GM12878 (cell line): ENCODE measurements at regions not wholly inside any gene's neighbourhood (a gene's known extent, or its start where the extent isn't known, plus 50 kb on each side); places are given as distances from the start of the nearest gene placed in this dataset.

Source experiments
- ATAC-seq: fragments of 200-7000 bp; cut with Tn5 transposase; 3 replicates; pipeline ENCODE4 v1.9.1; 2020; ENCODE audit warnings: mild to moderate bottlenecking, moderate library complexity
- BruUV-seq: library from RNA; stranded (reverse); fragments of 400-500 nt; replicated peaks from 2 replicates; lab custom pipeline; 2021; lab: Mats Ljungman, UMichigan
- CTCF ChIA-PET: fragments of 300-600 bp; sonication (Branson Sonifier 250); formaldehyde crosslinking; extraction: SDS; loops from one replicate; lab custom pipeline; 2021; ENCODE audit warnings: inconsistent platforms; lab: Yijun Ruan, JAX
- POLR2A ChIA-PET: fragments of 350-600 bp; formaldehyde crosslinking; extraction: SDS; loops from one replicate; lab custom pipeline; 2021; ENCODE audit warnings: inconsistent platforms; lab: Charles Lee
- RAD21 ChIA-PET: fragments of 300-600 bp; sonication (Branson Sonifier 250); formaldehyde crosslinking; loops from one replicate; lab custom pipeline; 2023; ENCODE audit warnings: antibody characterized with exemption; ENCODE audit not compliant: unreplicated experiment; lab: Charles Lee
- SMC1A ChIA-PET: fragments of 300-600 bp; sonication (Branson Sonifier 250); formaldehyde crosslinking; loops from one replicate; lab custom pipeline; 2023; ENCODE audit not compliant: unreplicated experiment, uncharacterized antibody; lab: Charles Lee
- DNase-seq: peaks from one replicate; pipeline ENCODE4 v3.0.0-alpha.2; 2011; ENCODE audit warnings: low read depth, low spot score
- FAIRE-seq: peaks from 3 replicates; lab custom pipeline; 2011; peaks lifted over from hg19 to GRCh38; lab: Jason Lieb, UNC
- H2AFZ ChIP-seq: 2 replicates; pipeline ENCODE4 v1.6.0; 2011; ENCODE audit warnings: low read depth, low read length, control low read depth; ENCODE audit not compliant: control insufficient read depth
- H3K27ac ChIP-seq: 2 replicates; pipeline ENCODE4 v1.5.1; 2011; ENCODE audit warnings: control low read depth; ENCODE audit not compliant: control insufficient read depth, insufficient read depth
- H3K27me3 ChIP-seq, 2 experiments: replicated peaks in 1 of 2; 2 replicates each; pipeline versions ENCODE4 v1.6.0 to v1.6.1; 2011; ENCODE audit warnings: low read length in 1 of 2; ENCODE audit not compliant: control insufficient read depth in 2 of 2, insufficient read depth in 2 of 2
- H3K36me3 ChIP-seq, 2 experiments: 2 replicates each; pipeline ENCODE4 v1.5.1; 2011; ENCODE audit warnings: low read length in 1 of 2; ENCODE audit not compliant: control insufficient read depth in 2 of 2, insufficient read depth in 2 of 2
- H3K4me1 ChIP-seq: 2 replicates; pipeline ENCODE4 v1.6.1; 2011; ENCODE audit warnings: mild to moderate bottlenecking, low read length, moderate library complexity, mixed read lengths; ENCODE audit not compliant: control insufficient read depth, insufficient read depth
- H3K4me2 ChIP-seq: 2 replicates; pipeline ENCODE4 v1.6.0; 2011; ENCODE audit warnings: control low read depth; ENCODE audit not compliant: control insufficient read depth, insufficient read depth
- H3K4me3 ChIP-seq: fragments of 200-600 bp; sonication (generic); 2 replicates; pipeline ENCODE4 v1.5.1; 2016
- H3K79me2 ChIP-seq: 2 replicates; pipeline ENCODE4 v1.6.0; 2011; ENCODE audit warnings: low read length; ENCODE audit not compliant: control insufficient read depth, insufficient read depth
- H3K9ac ChIP-seq: 2 replicates; pipeline ENCODE4 v1.8.0; 2011; ENCODE audit warnings: low read length, control low read depth, mixed read lengths; ENCODE audit not compliant: control insufficient read depth, insufficient read depth
- H3K9me3 ChIP-seq: replicated peaks from 3 replicates; pipeline ENCODE4 v1.5.1; 2011; ENCODE audit warnings: mild to moderate bottlenecking, low read length; ENCODE audit not compliant: control insufficient read depth, insufficient read depth
- H4K20me1 ChIP-seq: 2 replicates; pipeline ENCODE4 v1.6.0; 2011; ENCODE audit not compliant: control insufficient read depth, insufficient read depth
- CEBPB ChIP-seq, 2 experiments: fragments of 150-350 bp in 1 of 2; IDR thresholded peaks; 2 replicates each; pipeline ENCODE4 v1.6.1; 2012 to 2014; ENCODE audit warnings: low read depth in 2 of 2, low read length in 2 of 2, borderline replicate concordance in 1 of 2, inconsistent platforms in 1 of 2
- GATAD2B ChIP-seq: fragments of 450-650 bp; conservative IDR thresholded peaks from 2 replicates; pipeline ENCODE4 v1.6.1; 2017; ENCODE audit warnings: low read depth, mild to moderate bottlenecking, moderate library complexity
- IKZF1 ChIP-seq: fragments of 450-650 bp; conservative IDR thresholded peaks from 2 replicates; pipeline ENCODE4 v1.6.1; 2017; ENCODE audit warnings: antibody characterized with exemption, mild to moderate bottlenecking
- NFXL1 ChIP-seq: fragments of 450-650 bp; IDR thresholded peaks from 2 replicates; pipeline ENCODE4 v1.6.1; 2017; ENCODE audit warnings: antibody characterized with exemption, mild to moderate bottlenecking, borderline replicate concordance
- NKRF ChIP-seq: fragments of 450-650 bp; conservative IDR thresholded peaks from 2 replicates; pipeline ENCODE4 v1.6.1; 2017; ENCODE audit warnings: mild to moderate bottlenecking, moderate library complexity
- POLR2AphosphoS5 ChIP-seq: IDR thresholded peaks from 2 replicates; pipeline ENCODE4 v1.6.1; 2011; ENCODE audit warnings: mild to moderate bottlenecking, low read length, inconsistent platforms
- REST ChIP-seq: IDR thresholded peaks from 2 replicates; pipeline ENCODE4 v1.6.1; 2012; ENCODE audit warnings: mild to moderate bottlenecking, low read depth, low read length
- SMARCA5 ChIP-seq: fragments of 450-650 bp; IDR thresholded peaks from 2 replicates; pipeline ENCODE4 v1.6.1; 2017; ENCODE audit warnings: mild to moderate bottlenecking
- STAT1 ChIP-seq: fragments of 450-650 bp; conservative IDR thresholded peaks from 2 replicates; pipeline ENCODE4 v1.6.1; 2014; ENCODE audit warnings: antibody characterized with exemption, mild to moderate bottlenecking
- STAT3 ChIP-seq: IDR thresholded peaks from 2 replicates; pipeline ENCODE4 v1.6.1; 2011; ENCODE audit warnings: low read depth, low read length, improper control_type of control experiment
- WGBS: methylation state at CpG from one replicate; pipeline ENCODE4 v1.1.6; 2016; ENCODE audit warnings: low lambda C conversion rate; ENCODE audit not compliant: insufficient replicate concordance, insufficient coverage; ENCODE audit errors: missing lambda C conversion rate; 5-methylcytosine and 5-hydroxymethylcytosine counted together
- in situ Hi-C: fragments of 300-500 bp; cut with MboI; formaldehyde crosslinking; loops from 9 replicates; pipeline ENCODE4 v1.14.3; 2018; ENCODE audit warnings: mixed read lengths
- intact Hi-C: fragments of 100-400 bp; cut with micrococcal nuclease; formaldehyde crosslinking; loops from one replicate; pipeline ENCODE4 v1.14.2; 2022; ENCODE audit not compliant: unreplicated experiment
- TF ChIP-seq, protein P1 (sequence below): IDR thresholded peaks from 2 replicates; pipeline ENCODE4 v1.6.1; 2011; ENCODE audit warnings: low read depth, low read length, improper control_type of control experiment, borderline replicate concordance
- TF ChIP-seq, protein P2 (sequence below): fragments of 450-650 bp; formaldehyde crosslinking; IDR thresholded peaks from 2 replicates; pipeline ENCODE4 v1.5.0; 2022; ENCODE audit warnings: mild to moderate bottlenecking, missing genetic modification characterization

DNA sequence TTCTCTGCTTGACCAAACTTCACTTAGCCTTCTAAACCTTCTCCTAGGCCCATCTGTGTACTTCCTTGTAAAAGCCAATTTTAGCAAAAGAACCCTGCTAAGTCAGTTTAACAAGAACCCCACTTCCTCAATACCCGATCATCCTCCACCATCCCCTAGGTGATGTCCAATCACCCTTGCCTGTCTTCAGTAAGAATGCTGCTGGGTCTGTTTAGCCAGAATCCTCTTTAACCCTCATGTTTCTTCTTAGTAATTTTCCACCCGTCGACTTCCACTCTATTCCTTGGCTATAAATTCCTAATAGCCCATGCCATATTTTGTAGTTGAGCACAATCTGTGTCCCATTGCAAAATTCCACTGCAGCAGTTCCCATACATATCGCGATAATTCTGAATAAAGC, 780.0 kb upstream of the RAB6C start:
- Histone ChIP-seq H3K9ac (no peak overlapping the region), H3K27me3 (no peaks in the 10 kb centered on the region), H3K4me1 (no peaks in the 10 kb centered on the region), H3K79me2 (no peaks in the 10 kb centered on the region), H2AFZ (no peak overlapping the region), H3K4me3 (no peak overlapping the region), H4K20me1 (no peaks in the 10 kb centered on the region), H3K4me2 (no peak overlapping the region), H3K36me3 (no peaks in the 10 kb centered on the region), H3K27ac (no peak overlapping the region), H3K9me3 (no peaks in the 10 kb centered on the region)
- RAD21 ChIA-PET: no interaction called here
- BruUV-seq: no TSS peak
- intact Hi-C loops (loop anchor here (10.0 kb wide), 1 partner anchor 655 kb away; no protein-coding TSS in a partner anchor), in situ Hi-C loops (no loop called here)
- DNase-seq (no peak), FAIRE-seq (no peak), ATAC-seq (no peak)
- CTCF ChIA-PET: no interaction called here
- POLR2A ChIA-PET: no interaction called here
- SMC1A ChIA-PET: interaction anchor here (1.1 kb wide), 1 partner anchor 9 kb away, joined by 3 read pairs; no protein-coding TSS in a partner anchor
- WGBS: 56% methylated on average over 5 of the region's 5 CpGs
- TF ChIP-seq STAT3 (no peak), CEBPB (IDR thresholded peaks at IDR 0.05; ENCODE audit: borderline replicate concordance in 1 of 2, low read depth in 2 of 2, low read length in 2 of 2) (no peak), GATAD2B (no peak), STAT1 (no peak), REST (no peak), NFXL1 (no peak), NKRF (no peak), SMARCA5 (no peak), IKZF1 (no peak), POLR2AphosphoS5 (no peak)
- TF ChIP-seq, protein P1, sequence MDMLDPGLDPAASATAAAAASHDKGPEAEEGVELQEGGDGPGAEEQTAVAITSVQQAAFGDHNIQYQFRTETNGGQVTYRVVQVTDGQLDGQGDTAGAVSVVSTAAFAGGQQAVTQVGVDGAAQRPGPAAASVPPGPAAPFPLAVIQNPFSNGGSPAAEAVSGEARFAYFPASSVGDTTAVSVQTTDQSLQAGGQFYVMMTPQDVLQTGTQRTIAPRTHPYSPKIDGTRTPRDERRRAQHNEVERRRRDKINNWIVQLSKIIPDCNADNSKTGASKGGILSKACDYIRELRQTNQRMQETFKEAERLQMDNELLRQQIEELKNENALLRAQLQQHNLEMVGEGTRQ: no peak
- TF ChIP-seq, protein P2, sequence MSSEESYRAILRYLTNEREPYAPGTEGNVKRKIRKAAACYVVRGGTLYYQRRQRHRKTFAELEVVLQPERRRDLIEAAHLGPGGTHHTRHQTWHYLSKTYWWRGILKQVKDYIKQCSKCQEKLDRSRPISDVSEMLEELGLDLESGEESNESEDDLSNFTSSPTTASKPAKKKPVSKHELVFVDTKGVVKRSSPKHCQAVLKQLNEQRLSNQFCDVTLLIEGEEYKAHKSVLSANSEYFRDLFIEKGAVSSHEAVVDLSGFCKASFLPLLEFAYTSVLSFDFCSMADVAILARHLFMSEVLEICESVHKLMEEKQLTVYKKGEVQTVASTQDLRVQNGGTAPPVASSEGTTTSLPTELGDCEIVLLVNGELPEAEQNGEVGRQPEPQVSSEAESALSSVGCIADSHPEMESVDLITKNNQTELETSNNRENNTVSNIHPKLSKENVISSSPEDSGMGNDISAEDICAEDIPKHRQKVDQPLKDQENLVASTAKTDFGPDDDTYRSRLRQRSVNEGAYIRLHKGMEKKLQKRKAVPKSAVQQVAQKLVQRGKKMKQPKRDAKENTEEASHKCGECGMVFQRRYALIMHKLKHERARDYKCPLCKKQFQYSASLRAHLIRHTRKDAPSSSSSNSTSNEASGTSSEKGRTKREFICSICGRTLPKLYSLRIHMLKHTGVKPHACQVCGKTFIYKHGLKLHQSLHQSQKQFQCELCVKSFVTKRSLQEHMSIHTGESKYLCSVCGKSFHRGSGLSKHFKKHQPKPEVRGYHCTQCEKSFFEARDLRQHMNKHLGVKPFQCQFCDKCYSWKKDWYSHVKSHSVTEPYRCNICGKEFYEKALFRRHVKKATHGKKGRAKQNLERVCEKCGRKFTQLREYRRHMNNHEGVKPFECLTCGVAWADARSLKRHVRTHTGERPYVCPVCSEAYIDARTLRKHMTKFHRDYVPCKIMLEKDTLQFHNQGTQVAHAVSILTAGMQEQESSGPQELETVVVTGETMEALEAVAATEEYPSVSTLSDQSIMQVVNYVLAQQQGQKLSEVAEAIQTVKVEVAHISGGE (CRISPR knock-in tag): no peak
